ENCODE measurements at regions not wholly inside any gene's neighbourhood (a gene's known extent, or its start where the extent isn't known, plus 50 kb on each side); places are given as distances from the start of the nearest gene placed in this dataset.

DNA sequence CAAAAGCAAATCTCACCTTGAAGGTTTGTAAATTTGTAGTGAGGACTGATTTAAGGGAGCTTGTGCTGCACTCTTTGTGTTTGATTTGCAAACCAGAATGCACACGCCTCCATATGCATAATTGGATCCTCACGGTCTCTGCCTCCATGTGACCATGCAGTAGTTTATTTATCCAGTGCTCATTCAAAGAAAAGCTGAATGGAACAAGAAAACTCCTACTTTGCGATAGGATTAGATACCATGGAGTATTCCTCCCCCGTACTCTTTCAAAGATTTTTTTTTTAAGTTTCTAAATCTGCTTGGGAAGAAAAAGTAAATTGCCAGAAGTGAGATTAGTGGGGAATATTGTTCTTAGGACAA lies 290.4 kb upstream of the TUT7 start:
- TF ChIP-seq, protein P1, sequence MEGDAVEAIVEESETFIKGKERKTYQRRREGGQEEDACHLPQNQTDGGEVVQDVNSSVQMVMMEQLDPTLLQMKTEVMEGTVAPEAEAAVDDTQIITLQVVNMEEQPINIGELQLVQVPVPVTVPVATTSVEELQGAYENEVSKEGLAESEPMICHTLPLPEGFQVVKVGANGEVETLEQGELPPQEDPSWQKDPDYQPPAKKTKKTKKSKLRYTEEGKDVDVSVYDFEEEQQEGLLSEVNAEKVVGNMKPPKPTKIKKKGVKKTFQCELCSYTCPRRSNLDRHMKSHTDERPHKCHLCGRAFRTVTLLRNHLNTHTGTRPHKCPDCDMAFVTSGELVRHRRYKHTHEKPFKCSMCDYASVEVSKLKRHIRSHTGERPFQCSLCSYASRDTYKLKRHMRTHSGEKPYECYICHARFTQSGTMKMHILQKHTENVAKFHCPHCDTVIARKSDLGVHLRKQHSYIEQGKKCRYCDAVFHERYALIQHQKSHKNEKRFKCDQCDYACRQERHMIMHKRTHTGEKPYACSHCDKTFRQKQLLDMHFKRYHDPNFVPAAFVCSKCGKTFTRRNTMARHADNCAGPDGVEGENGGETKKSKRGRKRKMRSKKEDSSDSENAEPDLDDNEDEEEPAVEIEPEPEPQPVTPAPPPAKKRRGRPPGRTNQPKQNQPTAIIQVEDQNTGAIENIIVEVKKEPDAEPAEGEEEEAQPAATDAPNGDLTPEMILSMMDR (IDR thresholded peaks at IDR 0.05): no peak
- Mint-ChIP-seq H3K27me3 (no peaks in the 10 kb centered on the region), H3K36me3 (ENCODE audit: low read depth) (no peaks in the 10 kb centered on the region), H3K9me3 (no peaks in the 10 kb centered on the region), H3K27ac (no peak overlapping the region), H3K4me3 (no peak overlapping the region), H3K4me1 (no peaks in the 10 kb centered on the region)
- CTCF ChIA-PET: no interaction called here
- DNase-seq: no peak
- intact Hi-C loops (cut with micrococcal nuclease): no loop called here
- POLR2A ChIA-PET: no interaction called here
- ATAC-seq (ENCODE audit: low read depth): no peak

DNA sequence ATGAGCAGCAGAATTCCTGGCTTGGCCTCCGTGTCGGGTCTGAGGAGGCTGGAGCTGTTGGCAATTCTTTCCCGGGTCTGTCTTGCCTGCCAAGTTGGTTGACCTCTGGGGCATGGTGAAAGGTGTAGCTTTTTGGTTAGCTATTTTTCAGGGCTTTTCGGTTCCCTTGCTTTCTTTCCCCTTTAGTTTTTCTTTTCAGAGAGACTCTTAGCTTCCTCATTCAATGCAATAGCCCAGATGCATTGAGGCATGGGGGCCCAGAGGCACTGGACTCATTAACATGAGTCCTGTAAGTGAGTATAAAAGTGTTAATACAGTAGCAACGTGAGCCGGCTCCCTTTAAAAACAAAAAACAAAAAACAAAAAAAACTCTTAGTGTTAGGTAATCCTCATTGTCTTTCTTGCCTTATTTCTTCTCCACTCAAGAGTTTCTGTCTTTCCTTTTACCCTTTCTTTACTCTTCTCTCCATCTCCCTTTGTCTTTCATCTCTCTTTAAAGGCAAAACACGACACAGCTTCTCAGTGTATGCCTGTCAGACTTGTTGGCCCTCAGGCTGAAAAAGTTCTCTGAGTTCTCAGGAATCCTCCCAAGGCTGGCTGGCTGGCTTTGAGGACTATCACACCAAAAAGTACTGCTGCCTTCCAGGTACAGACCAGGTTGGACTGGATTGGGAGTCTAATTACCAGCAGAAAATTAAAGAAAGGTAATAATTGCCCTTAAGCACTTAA lies 289.9 kb upstream of the TUT7 start:
- ATAC-seq (ENCODE audit: low read depth): no peak
- no peaks in the 10 kb centered on the region for H3K4me1 Mint-ChIP-seq
- no peak for DNase-seq
- POLR2A ChIA-PET: no interaction called here
- no peaks in the 10 kb centered on the region for H3K27me3 Mint-ChIP-seq
- no peaks in the 10 kb centered on the region for H3K9me3 Mint-ChIP-seq
- intact Hi-C loops (cut with micrococcal nuclease): no loop called here
- no peak overlapping the region for H3K4me3 Mint-ChIP-seq
- no peak overlapping the region for H3K27ac Mint-ChIP-seq
- H3K36me3 Mint-ChIP-seq (ENCODE audit: low read depth): no peaks in the 10 kb centered on the region
- TF ChIP-seq, protein P1 (IDR thresholded peaks at IDR 0.05): no peak
- CTCF ChIA-PET: no interaction called here

DNA sequence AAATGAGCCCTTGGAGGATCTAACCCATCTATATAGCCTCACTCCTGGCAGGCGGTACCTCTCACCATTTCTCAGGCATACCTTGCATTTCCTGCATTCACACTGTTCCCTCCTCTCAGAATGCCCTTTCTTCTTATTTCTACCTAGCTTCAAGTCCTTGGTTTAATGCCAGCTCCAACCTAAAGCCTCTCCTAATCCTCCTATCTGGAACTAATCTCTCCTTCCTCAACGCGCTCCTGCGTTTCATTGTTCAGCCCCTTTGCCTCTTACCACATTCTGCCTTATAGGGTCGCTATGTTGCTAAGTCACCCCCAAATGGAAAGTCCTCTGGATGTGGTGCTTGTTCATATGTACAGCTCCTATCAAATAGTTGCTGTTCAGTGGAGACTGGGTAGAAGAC lies 288.5 kb upstream of the TUT7 start:
- POLR2A ChIA-PET: no interaction called here

DNA sequence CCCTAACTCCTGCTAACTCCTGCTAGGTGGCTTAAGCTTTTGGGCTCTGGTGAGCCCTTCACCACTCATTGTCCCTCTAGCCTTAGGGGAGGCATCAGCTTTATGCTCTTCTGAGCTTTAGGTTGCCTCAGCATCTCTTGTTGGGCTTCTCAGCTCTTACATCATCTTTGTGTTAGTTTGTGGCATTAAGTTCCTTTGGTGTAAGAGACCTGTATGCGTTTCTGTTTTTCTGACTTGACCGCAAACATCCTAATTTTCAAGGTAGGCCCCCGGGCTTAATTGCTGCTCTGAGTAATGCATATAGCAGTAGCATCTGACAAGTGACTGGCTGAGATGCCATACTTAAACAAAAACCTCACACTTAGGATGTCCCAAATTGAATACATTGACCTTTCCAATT lies 287.8 kb upstream of the TUT7 start:
- ATAC-seq (ENCODE audit: low read depth) (no peak), DNase-seq (no peak)
- Mint-ChIP-seq H3K36me3 (ENCODE audit: low read depth) (no peaks in the 10 kb centered on the region), H3K27ac (no peak overlapping the region), H3K4me3 (no peak overlapping the region), H3K27me3 (peaks cover 2% of the 10 kb centered on the region), H3K4me1 (no peaks in the 10 kb centered on the region), H3K9me3 (no peaks in the 10 kb centered on the region)
- ChIA-PET CTCF (no interaction called here), POLR2A (no interaction called here)
- TF ChIP-seq, protein P1 (IDR thresholded peaks at IDR 0.05): no peak
- intact Hi-C loops (cut with micrococcal nuclease): no loop called here

More for the DNA sequence above, 288.5 kb upstream of the TUT7 start:
- Mint-ChIP-seq H3K9me3 (no peaks in the 10 kb centered on the region), H3K27me3 (no peaks in the 10 kb centered on the region), H3K36me3 (ENCODE audit: low read depth) (no peaks in the 10 kb centered on the region), H3K4me1 (no peaks in the 10 kb centered on the region), H3K27ac (no peak overlapping the region), H3K4me3 (no peak overlapping the region)
- ATAC-seq (ENCODE audit: low read depth): no peak
- CTCF ChIA-PET: no interaction called here
- TF ChIP-seq, protein P1 (IDR thresholded peaks at IDR 0.05): no peak
- DNase-seq: no peak
- intact Hi-C loops (cut with micrococcal nuclease): no loop called here

DNA sequence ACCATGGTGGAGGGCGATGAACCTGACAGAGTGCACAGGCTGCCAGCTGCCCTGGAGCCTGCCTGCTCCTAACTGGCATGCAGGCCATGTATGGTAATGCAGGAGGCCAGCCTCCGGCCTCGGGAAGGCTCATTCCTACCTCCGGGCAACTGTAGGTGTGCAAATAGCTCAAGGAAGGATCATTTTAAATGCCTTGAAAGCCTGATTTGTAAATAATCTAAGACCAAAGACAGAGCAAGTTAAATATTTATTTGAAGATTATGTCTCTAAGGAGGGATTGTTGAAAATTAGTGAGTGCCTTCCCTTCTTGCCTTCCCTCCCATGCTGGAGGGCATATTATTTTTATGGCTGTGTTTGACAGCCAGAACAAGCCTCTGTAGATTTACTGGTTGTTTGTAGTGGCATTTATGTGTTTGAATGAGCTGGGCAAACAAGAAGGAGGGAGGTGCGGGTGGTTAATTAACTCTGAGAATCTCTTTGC lies 285.7 kb upstream of the TUT7 start:
- Mint-ChIP-seq H3K4me1 (no peaks in the 10 kb centered on the region), H3K9me3 (no peaks in the 10 kb centered on the region), H3K36me3 (ENCODE audit: low read depth) (no peaks in the 10 kb centered on the region), H3K27ac (no peak overlapping the region), H3K4me3 (no peak overlapping the region), H3K27me3 (peaks cover 12% of the 10 kb centered on the region)
- ATAC-seq (ENCODE audit: low read depth) (no peak), DNase-seq (no peak)
- CTCF ChIA-PET: no interaction called here
- TF ChIP-seq, protein P1 (IDR thresholded peaks at IDR 0.05): no peak
- POLR2A ChIA-PET: no interaction called here
- intact Hi-C loops (cut with micrococcal nuclease): no loop called here
